ENCODE measurements at regions not wholly inside any gene's neighbourhood (a gene's known extent, or its start where the extent isn't known, plus 50 kb on each side); places are given as distances from the start of the nearest gene placed in this dataset.

- TF ChIP-seq EZH2 (IDR thresholded peaks at IDR 0.05; ENCODE audit: borderline replicate concordance, low read length) (no peak), CTCF (conservative IDR thresholded peaks at IDR 0.05 in 1 of 2, IDR thresholded peaks at IDR 0.05 in 1 of 2; ENCODE audit: extremely low read depth in 1 of 2, insufficient read depth in 1 of 2, low read depth in 1 of 2, low read length in 2 of 2) (no peak)
Observed at GRCh38 chr6:106880952-106881351, 93.6 kb downstream of the CD24 start.
